AG04449 (cell line): ENCODE measurements at regions not wholly inside any gene's neighbourhood (a gene's known extent, or its start where the extent isn't known, plus 50 kb on each side); places are given as distances from the start of the nearest gene placed in this dataset.

Source experiments
- CTCF ChIA-PET: fragments of 350-600 bp; formaldehyde crosslinking; extraction: SDS; loops from one replicate; lab custom pipeline; 2021; ENCODE audit warnings: antibody characterized with exemption; lab: Yijun Ruan, JAX
- POLR2A ChIA-PET: fragments of 400-600, 350-600 bp; formaldehyde crosslinking; extraction: SDS; loops from one replicate; lab custom pipeline; 2020; ENCODE audit warnings: antibody characterized with exemption, inconsistent platforms; lab: Yijun Ruan, JAX
- DNase-seq: peaks from one replicate; pipeline ENCODE4 v3.0.0-alpha.2; 2010; ENCODE audit warnings: low read depth, low spot score
- H3K4me3 ChIP-seq: 2 replicates; pipeline ENCODE4 v1.5.1; 2011; ENCODE audit warnings: low read depth, mild to moderate bottlenecking, control low read depth, low read length
- CTCF ChIP-seq: IDR thresholded peaks from one replicate; pipeline ENCODE4 v1.5.1; 2011; ENCODE audit warnings: mild to moderate bottlenecking, moderate library complexity, low read length, control low read depth, inconsistent platforms; ENCODE audit not compliant: insufficient read depth; ENCODE audit errors: missing control alignments

- TF ChIP-seq CTCF = no peak
- ChIA-PET CTCF (no interaction called here), POLR2A (no interaction called here)
- no peak for DNase-seq
- H3K4me3 ChIP-seq = no peak overlapping the region
Observed at GRCh38 chr5:20105915-20106314, 117.9 kb upstream of the CDH18 start.

- H3K4me3 ChIP-seq = no peak overlapping the region
- ChIA-PET CTCF (no interaction called here), POLR2A (no interaction called here)
- no peak for DNase-seq
- TF ChIP-seq CTCF = no peak
Observed at GRCh38 chr5:20102293-20102692, 114.3 kb upstream of the CDH18 start.

GRCh38 chr5:20098694-20099093 is 110.7 kb upstream of the CDH18 start:
- ChIA-PET POLR2A (no interaction called here), CTCF (no interaction called here)
- DNase-seq = no peak
- no peak for TF ChIP-seq CTCF
- H3K4me3 ChIP-seq = no peak overlapping the region

DNA sequence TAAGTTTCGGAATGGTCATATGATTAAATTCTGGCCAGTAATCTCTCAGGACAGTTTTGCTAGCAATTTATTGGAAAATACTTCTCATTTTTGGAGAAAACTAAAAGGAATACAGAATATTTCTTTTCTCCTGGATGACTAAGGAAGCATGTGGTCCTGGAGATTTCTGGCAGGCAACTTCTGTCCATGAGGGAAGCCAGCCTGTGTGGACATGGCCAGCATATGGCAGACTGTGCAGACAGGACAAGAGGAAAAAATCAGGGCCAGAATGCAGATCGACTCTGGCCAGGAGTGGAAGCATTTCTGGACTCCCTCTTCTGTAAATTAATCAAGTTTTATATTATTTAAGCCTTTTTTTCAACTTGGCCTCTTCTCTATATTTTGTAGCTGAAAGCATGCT is 100.4 kb upstream of the CDH18 start:
- DNase-seq = no peak
- H3K4me3 ChIP-seq = no peak overlapping the region
- POLR2A ChIA-PET = no interaction called here
- CTCF ChIA-PET = no interaction called here
- TF ChIP-seq CTCF = no peak

- no peak for TF ChIP-seq CTCF
- H3K4me3 ChIP-seq = no peak overlapping the region
- POLR2A ChIA-PET = no interaction called here
- no peak for DNase-seq
- CTCF ChIA-PET = no interaction called here
Observed at GRCh38 chr5:20087299-20087698, 99.3 kb upstream of the CDH18 start.

DNA sequence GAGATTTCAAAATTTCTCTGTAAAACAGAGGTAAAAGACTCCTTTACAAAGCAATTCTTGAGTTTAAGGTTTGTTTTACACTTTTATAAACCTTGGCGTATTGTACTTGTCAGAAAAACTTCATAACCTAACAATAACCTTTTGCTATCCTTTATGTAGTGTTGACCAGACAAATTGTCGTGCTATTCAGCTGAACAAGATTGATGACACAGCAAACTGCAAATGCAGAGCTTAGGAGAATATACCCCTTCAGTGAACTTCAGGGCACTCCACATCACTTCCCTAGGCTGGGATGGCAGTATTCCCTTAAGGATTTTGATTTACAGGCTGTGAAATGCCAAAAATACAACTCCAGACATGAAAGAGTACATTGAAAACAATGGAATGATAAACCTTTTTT is 89.2 kb upstream of the CDH18 start:
- no peak overlapping the region for H3K4me3 ChIP-seq
- DNase-seq = no peak
- no peak for TF ChIP-seq CTCF
- ChIA-PET CTCF (no interaction called here), POLR2A (no interaction called here)
